BLaER1 (cell line): ENCODE measurements at regions not wholly inside any gene's neighbourhood (a gene's known extent, or its start where the extent isn't known, plus 50 kb on each side); places are given as distances from the start of the nearest gene placed in this dataset.

Source experiments
- H3K27ac ChIP-seq: shearing (Covaris generic); formaldehyde crosslinking; 2 replicates; pipeline ENCODE4 v1.8.1; 2022
- H3K27me3 ChIP-seq: shearing (Covaris generic); formaldehyde crosslinking; 2 replicates; pipeline ENCODE4 v1.8.1; 2022
- H3K36me3 ChIP-seq: shearing (Covaris generic); formaldehyde crosslinking; 2 replicates; pipeline ENCODE4 v1.8.1; 2022
- H3K4me1 ChIP-seq: shearing (Covaris generic); formaldehyde crosslinking; 2 replicates; pipeline ENCODE4 v1.8.1; 2022
- H3K4me2 ChIP-seq: shearing (Covaris generic); formaldehyde crosslinking; 2 replicates; pipeline ENCODE4 v1.8.1; 2022
- H3K4me3 ChIP-seq: shearing (Covaris generic); formaldehyde crosslinking; 2 replicates; pipeline ENCODE4 v1.8.1; 2022
- H3K9ac ChIP-seq: shearing (Covaris generic); formaldehyde crosslinking; 2 replicates; pipeline ENCODE4 v1.8.1; 2022
- H3K9me3 ChIP-seq: shearing (Covaris generic); formaldehyde crosslinking; 2 replicates; pipeline ENCODE4 v1.8.1; 2022
- H4K20me1 ChIP-seq: shearing (Covaris generic); formaldehyde crosslinking; 2 replicates; pipeline ENCODE4 v1.8.1; 2022
- Cebpa-rat ChIP-seq: shearing (Covaris generic); IDR thresholded peaks from 2 replicates; pipeline ENCODE4 v1.8.1; 2022

DNA sequence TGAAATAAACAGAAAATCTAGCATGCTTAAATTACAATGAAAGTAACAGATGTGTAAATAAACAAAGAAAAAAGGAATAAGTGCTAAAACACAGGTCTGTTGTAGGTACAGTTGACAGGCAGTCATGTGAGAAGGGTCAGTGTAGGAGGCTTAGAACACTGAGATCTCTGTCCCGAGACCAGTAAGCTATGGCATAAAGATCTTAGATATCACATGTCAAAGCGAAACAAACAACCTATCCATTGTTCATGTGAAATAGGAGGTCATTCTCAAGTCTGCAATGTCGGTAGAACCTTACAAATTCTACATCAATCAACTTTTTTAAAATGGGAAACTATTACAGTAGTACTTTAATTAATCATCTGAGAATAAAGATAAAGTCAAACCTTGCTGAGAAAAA is 428.9 kb upstream of the ADGRL2 start:
- H3K9ac ChIP-seq = no peak overlapping the region
- H3K36me3 ChIP-seq = no peaks in the 10 kb centered on the region
- H3K27me3 ChIP-seq = no peaks in the 10 kb centered on the region
- H3K4me1 ChIP-seq = no peaks in the 10 kb centered on the region
- no peak overlapping the region for H3K27ac ChIP-seq
- H3K9me3 ChIP-seq = no peaks in the 10 kb centered on the region
- H3K4me3 ChIP-seq = no peak overlapping the region
- no peak overlapping the region for H3K4me2 ChIP-seq
- no peak for TF ChIP-seq Cebpa-rat
- no peaks in the 10 kb centered on the region for H4K20me1 ChIP-seq

DNA sequence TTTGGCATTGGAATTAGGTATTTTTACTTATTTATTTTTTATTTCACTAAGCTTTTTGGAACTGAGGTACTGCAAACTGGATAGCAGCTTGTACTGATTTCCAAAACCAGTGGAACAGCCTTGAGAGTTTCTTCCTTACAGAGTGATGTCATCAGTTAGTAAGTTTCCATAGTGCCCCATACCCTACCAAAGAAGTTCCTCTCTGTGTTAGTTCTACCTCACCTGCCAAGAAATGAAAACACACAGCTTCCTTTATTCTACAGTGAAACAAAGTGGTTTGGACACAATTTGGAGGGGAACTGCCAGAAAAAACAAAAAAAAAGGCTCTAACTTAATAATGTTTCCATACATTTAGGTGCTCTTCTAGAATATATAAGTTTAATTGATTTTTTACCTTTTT is 430.9 kb upstream of the ADGRL2 start:
- no peaks in the 10 kb centered on the region for H3K4me1 ChIP-seq
- H3K36me3 ChIP-seq = no peaks in the 10 kb centered on the region
- H3K27ac ChIP-seq = no peak overlapping the region
- H3K9ac ChIP-seq = no peak overlapping the region
- H3K4me3 ChIP-seq = no peak overlapping the region
- no peaks in the 10 kb centered on the region for H3K27me3 ChIP-seq
- no peaks in the 10 kb centered on the region for H4K20me1 ChIP-seq
- H3K4me2 ChIP-seq = no peak overlapping the region
- TF ChIP-seq Cebpa-rat = no peak
- no peaks in the 10 kb centered on the region for H3K9me3 ChIP-seq

DNA sequence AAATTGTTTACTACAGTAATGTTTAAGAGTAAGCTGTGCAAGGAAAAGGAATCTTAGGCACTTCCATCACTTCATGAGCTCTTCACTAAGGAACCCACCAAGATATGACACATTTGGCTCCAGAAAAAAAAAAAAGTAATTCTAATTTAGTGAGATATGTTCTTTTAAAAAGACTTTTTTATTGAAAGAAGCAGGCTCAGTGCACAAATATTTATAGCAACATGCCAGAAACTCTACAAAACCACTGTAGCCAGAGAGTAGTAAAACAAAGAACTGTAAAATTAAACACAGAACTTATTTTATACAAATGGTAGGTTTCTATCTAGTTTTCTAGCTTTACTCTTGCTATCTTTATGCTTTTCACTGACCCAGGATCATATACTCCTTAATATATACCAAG is 434.6 kb upstream of the ADGRL2 start:
- TF ChIP-seq Cebpa-rat = no peak
- no peaks in the 10 kb centered on the region for H3K27me3 ChIP-seq
- H3K4me3 ChIP-seq = no peak overlapping the region
- no peak overlapping the region for H3K27ac ChIP-seq
- no peak overlapping the region for H3K9ac ChIP-seq
- H4K20me1 ChIP-seq = no peaks in the 10 kb centered on the region
- no peak overlapping the region for H3K4me2 ChIP-seq
- H3K9me3 ChIP-seq = no peaks in the 10 kb centered on the region
- H3K36me3 ChIP-seq = no peaks in the 10 kb centered on the region
- H3K4me1 ChIP-seq = no peaks in the 10 kb centered on the region

DNA sequence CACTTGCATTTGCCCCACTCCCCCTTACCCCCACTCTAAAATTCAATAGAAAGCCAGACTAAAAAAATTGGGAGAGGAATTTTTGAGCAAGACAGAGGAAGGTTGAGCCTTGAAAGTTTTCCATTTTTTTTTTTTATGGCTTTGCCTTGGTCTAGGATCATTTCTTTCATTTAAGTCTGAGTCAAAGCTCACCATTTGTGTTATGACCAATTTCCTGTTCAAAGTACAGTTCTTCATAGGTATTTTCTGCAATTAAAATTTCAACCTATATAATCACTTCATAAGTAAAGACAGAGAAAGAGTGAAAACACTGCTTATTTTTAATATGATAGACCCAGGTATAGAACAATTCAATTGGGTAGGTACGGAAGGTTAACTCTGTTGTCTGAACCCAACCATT is 436.6 kb upstream of the ADGRL2 start:
- Histone ChIP-seq H3K9ac (no peak overlapping the region), H3K4me2 (no peak overlapping the region), H3K4me1 (no peaks in the 10 kb centered on the region), H3K4me3 (no peak overlapping the region), H3K36me3 (no peaks in the 10 kb centered on the region), H3K9me3 (no peaks in the 10 kb centered on the region), H4K20me1 (no peaks in the 10 kb centered on the region), H3K27ac (no peak overlapping the region), H3K27me3 (no peaks in the 10 kb centered on the region)
- TF ChIP-seq Cebpa-rat = no peak

DNA sequence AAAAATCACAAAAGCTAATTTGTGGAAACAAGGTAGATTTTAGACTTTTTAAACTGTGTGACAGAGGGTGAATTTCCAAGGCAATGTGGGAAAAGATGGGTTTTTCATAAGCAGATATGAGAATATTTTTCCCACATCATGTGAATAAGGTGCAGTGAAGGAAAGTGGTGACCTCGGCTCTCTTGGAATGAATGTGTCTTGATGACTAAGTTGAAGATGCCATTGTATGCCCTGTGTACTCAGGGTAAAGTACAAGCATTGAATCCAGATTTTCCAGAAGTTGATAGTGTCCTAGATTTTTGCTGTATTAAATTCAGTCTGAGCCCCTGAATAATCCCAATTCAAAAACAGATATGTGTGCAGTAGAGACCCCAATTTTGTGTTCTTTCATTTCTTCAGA is 442.6 kb upstream of the ADGRL2 start:
- no peak overlapping the region for H3K4me3 ChIP-seq
- H3K9me3 ChIP-seq = no peaks in the 10 kb centered on the region
- no peaks in the 10 kb centered on the region for H3K27me3 ChIP-seq
- no peaks in the 10 kb centered on the region for H3K36me3 ChIP-seq
- TF ChIP-seq Cebpa-rat = no peak
- H3K9ac ChIP-seq = no peak overlapping the region
- H3K4me1 ChIP-seq = no peaks in the 10 kb centered on the region
- no peak overlapping the region for H3K4me2 ChIP-seq
- no peaks in the 10 kb centered on the region for H4K20me1 ChIP-seq
- no peak overlapping the region for H3K27ac ChIP-seq

DNA sequence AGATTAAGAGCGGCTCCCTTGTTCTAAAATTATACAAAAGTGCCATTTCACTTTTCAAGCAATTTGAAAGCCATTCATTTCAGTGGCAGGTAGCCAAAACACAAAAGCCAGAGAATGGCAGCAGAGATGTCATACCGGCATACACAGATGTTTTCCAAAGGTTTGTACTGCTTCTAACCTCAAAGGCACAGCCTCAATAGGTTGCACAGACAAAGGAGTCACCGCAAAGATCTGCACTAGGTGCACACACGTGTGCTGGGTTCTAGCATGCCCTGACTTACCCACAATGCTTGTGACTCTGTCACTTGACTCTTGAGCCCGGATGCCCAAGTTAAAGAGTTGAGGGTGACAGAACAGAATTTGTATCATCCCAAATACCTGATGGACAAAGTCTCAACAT is 448.9 kb upstream of the ADGRL2 start:
- Histone ChIP-seq H4K20me1 (no peaks in the 10 kb centered on the region), H3K4me3 (no peak overlapping the region), H3K36me3 (no peaks in the 10 kb centered on the region), H3K9ac (no peak overlapping the region), H3K4me2 (no peak overlapping the region), H3K4me1 (no peaks in the 10 kb centered on the region), H3K9me3 (no peaks in the 10 kb centered on the region), H3K27me3 (no peaks in the 10 kb centered on the region), H3K27ac (no peak overlapping the region)
- TF ChIP-seq Cebpa-rat = no peak

DNA sequence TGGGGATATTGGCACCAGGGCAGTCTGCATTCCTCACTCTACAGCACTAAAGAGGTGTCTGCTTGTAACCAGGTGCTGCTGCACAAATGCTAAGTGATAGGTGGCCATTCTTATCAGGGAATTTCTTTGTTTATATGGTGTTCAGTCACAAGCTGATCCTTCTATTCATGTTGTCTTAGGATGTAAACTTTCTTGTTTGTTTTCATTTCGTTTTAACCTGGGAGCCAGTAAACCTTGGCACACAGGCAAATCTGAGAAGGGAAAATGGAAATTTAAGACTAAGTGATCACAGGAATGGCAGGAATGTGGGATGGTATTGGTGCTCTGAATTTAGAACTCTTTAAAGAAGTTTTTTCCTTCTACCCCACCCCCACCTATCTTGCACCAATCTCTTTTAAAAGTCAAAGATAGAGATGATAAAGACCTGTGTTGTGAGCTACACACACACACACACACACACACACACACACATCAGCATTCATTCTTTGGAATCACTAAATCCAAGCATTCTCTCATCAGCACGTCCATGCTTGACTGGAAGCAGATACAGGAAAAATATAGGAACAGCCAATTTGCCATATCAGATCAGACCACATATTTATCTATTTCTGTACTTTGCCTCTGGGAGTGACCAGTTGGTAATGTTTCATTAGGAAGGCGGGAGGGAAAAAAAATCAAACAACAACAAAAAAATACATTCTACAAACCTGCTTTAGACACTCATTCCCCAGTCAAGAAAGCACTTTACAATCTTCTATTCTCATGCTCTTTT is 451.4 kb upstream of the ADGRL2 start:
- H3K4me3 ChIP-seq = no peak overlapping the region
- no peaks in the 10 kb centered on the region for H3K36me3 ChIP-seq
- TF ChIP-seq Cebpa-rat = no peak
- no peak overlapping the region for H3K9ac ChIP-seq
- no peaks in the 10 kb centered on the region for H4K20me1 ChIP-seq
- H3K27me3 ChIP-seq = no peaks in the 10 kb centered on the region
- no peaks in the 10 kb centered on the region for H3K9me3 ChIP-seq
- no peak overlapping the region for H3K4me2 ChIP-seq
- H3K27ac ChIP-seq = no peak overlapping the region
- H3K4me1 ChIP-seq = no peaks in the 10 kb centered on the region

DNA sequence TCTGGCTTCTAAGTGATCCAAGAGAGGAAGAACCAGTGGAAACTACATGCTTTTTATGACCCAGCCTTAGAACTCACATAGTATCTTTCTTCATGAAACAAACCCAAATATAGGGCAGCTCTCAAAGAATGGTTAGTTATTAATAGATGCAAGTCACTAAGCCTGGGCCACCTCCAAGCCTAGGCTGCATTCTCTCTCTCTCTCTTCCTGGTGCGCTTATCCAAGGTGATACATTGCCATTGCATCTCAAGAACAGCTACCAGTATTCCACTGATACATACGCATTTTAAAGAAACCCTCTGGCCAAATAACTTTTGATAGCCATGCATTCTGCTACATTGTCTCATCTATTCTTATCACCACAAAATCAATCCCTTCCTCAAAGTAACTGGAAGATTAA is 455.6 kb upstream of the ADGRL2 start:
- Histone ChIP-seq H3K27me3 (no peaks in the 10 kb centered on the region), H3K4me3 (no peak overlapping the region), H3K4me1 (no peaks in the 10 kb centered on the region), H3K4me2 (no peak overlapping the region), H4K20me1 (no peaks in the 10 kb centered on the region), H3K36me3 (no peaks in the 10 kb centered on the region), H3K27ac (no peak overlapping the region), H3K9ac (no peak overlapping the region), H3K9me3 (no peaks in the 10 kb centered on the region)
- no peak for TF ChIP-seq Cebpa-rat

DNA sequence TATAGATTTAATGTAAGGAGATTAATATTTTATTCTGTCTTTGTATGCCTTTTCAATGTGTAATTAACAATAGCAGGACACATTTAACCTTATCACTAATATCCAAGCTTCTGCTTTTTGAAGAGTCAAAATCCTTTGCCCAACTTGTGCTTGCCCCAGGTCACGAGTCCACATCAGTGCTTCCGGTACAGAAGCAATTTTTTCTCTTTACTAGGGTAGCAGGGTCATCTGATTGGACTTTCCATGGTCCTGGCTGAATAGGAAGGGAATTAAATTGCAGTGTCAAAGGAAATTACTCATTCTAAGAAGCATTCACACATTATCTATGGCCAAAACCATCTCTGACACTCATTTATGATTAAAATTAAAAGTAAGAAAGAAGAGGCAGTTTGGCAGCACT is 460.5 kb upstream of the ADGRL2 start:
- H3K4me3 ChIP-seq = no peak overlapping the region
- no peak overlapping the region for H3K27ac ChIP-seq
- no peaks in the 10 kb centered on the region for H4K20me1 ChIP-seq
- no peak overlapping the region for H3K9ac ChIP-seq
- H3K9me3 ChIP-seq = no peaks in the 10 kb centered on the region
- H3K4me2 ChIP-seq = no peak overlapping the region
- H3K4me1 ChIP-seq = no peaks in the 10 kb centered on the region
- no peak for TF ChIP-seq Cebpa-rat
- no peaks in the 10 kb centered on the region for H3K27me3 ChIP-seq
- no peaks in the 10 kb centered on the region for H3K36me3 ChIP-seq

DNA sequence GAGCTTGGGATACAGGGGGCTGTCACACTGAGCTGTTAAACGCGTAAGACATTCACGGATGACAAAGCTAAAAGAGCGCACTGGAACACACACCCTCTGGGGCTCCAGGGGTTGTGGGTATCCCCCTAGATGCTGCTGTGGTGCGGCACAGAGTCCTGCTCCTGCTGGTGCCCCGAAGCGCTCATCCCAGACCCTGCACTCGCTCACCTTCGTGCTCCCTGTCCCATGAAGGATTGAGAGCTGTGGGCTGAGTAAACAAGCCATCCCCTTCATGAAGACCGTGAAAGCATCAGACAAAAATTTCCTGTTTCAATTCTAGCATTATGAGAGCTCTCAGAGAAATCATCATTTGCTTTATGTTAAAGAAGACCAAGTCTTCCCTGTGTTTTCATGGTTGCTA is 463.5 kb upstream of the ADGRL2 start:
- Histone ChIP-seq H3K27me3 (no peaks in the 10 kb centered on the region), H3K9me3 (no peaks in the 10 kb centered on the region), H3K9ac (no peak overlapping the region), H4K20me1 (no peaks in the 10 kb centered on the region), H3K36me3 (no peaks in the 10 kb centered on the region), H3K4me3 (no peak overlapping the region), H3K4me1 (no peaks in the 10 kb centered on the region), H3K4me2 (no peak overlapping the region), H3K27ac (no peak overlapping the region)
- TF ChIP-seq Cebpa-rat = no peak

DNA sequence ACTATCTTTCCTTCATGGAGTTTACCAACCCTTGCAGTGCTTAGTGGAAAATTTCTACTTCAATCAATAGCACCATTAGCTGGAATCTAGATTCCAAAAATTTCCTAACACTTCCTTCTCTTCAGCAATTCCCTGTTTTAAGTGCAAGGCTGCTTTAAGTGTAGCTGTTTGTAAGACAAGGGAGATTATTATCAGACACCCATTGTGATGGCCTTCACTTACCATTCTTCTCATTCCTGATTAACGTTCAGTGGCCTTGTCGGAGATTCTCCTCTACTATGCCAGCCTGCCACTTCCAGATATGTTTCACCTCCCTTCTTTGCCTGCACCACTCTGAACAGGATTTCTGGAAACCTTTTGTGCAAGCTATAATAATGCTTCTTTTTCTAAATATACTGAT is 464.9 kb upstream of the ADGRL2 start:
- Histone ChIP-seq H3K9me3 (no peaks in the 10 kb centered on the region), H3K4me3 (no peak overlapping the region), H3K36me3 (no peaks in the 10 kb centered on the region), H3K4me1 (no peaks in the 10 kb centered on the region), H3K4me2 (no peak overlapping the region), H3K27ac (no peak overlapping the region), H4K20me1 (no peaks in the 10 kb centered on the region), H3K27me3 (no peaks in the 10 kb centered on the region), H3K9ac (no peak overlapping the region)
- TF ChIP-seq Cebpa-rat = no peak
